ENCODE measurements at regions not wholly inside any gene's neighbourhood (a gene's known extent, or its start where the extent isn't known, plus 50 kb on each side); places are given as distances from the start of the nearest gene placed in this dataset.

DNA sequence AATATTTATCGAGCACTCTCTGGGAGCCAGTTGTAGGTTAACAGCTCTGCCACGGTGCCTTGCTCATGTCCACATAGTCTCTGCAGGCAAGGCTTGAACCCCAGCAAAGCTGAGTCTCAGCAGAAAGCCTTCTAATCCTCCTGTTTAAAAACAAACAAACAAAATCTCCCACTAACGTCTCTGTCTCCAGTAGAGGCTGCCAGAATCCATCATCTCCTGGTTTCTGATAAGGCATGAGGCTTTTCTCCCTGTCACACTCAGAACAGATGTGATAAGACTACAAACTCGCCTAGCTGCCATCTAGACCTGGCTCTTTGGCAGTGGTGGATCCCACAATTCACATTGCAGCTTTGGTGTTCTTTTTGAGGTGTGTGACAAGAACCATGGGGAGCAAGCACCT is 813.2 kb downstream of the AACS start:
- no peak for TF ChIP-seq EGR1 (IDR thresholded peaks at IDR 0.05)
- TF ChIP-seq TAF1 (IDR thresholded peaks at IDR 0.05; ENCODE audit: low read depth), result no peak
- TF ChIP-seq CREB1 (IDR thresholded peaks at IDR 0.05; ENCODE audit: low read depth), result no peak
- TF ChIP-seq CEBPB (IDR thresholded peaks at IDR 0.05), result no peak
- no peak for TF ChIP-seq TEAD4 (IDR thresholded peaks at IDR 0.05)
- TF ChIP-seq, protein P1, sequence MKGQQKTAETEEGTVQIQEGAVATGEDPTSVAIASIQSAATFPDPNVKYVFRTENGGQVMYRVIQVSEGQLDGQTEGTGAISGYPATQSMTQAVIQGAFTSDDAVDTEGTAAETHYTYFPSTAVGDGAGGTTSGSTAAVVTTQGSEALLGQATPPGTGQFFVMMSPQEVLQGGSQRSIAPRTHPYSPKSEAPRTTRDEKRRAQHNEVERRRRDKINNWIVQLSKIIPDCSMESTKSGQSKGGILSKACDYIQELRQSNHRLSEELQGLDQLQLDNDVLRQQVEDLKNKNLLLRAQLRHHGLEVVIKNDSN (IDR thresholded peaks at IDR 0.05), result no peak
- TF ChIP-seq, protein P2, sequence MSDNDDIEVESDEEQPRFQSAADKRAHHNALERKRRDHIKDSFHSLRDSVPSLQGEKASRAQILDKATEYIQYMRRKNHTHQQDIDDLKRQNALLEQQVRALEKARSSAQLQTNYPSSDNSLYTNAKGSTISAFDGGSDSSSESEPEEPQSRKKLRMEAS (IDR thresholded peaks at IDR 0.05), result no peak
- no peak for TF ChIP-seq YY1 (IDR thresholded peaks at IDR 0.05; ENCODE audit: low read depth)

DNA sequence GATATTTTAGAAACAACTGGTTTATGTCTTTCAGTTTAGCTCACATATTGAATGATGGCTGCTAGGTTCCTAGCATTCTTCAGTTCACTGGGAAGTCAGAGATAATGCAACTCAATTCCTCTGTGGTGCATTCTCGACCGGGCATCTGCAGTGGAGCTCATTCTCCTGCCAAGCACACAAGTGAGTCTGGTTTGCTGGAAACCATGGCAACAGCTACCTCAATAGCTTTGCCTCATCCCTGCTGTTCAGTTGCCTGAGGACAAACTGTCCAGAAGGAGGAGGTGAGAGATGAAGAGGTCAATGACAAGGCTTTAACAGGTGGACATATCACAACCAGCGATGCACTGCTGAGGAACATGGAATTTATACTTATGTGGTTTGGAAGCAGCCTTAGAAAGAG is 816.9 kb downstream of the AACS start:
- no peak for TF ChIP-seq CREB1 (IDR thresholded peaks at IDR 0.05; ENCODE audit: low read depth)
- no peak for TF ChIP-seq RAD21 (IDR thresholded peaks at IDR 0.05; ENCODE audit: low read depth)
- TF ChIP-seq, protein P2 (IDR thresholded peaks at IDR 0.05), result no peak
- no peak for TF ChIP-seq NFIC (IDR thresholded peaks at IDR 0.05)
- TF ChIP-seq YY1 (IDR thresholded peaks at IDR 0.05; ENCODE audit: low read depth), result no peak
- TF ChIP-seq, protein P1 (IDR thresholded peaks at IDR 0.05), result no peak
- TF ChIP-seq, protein P3, sequence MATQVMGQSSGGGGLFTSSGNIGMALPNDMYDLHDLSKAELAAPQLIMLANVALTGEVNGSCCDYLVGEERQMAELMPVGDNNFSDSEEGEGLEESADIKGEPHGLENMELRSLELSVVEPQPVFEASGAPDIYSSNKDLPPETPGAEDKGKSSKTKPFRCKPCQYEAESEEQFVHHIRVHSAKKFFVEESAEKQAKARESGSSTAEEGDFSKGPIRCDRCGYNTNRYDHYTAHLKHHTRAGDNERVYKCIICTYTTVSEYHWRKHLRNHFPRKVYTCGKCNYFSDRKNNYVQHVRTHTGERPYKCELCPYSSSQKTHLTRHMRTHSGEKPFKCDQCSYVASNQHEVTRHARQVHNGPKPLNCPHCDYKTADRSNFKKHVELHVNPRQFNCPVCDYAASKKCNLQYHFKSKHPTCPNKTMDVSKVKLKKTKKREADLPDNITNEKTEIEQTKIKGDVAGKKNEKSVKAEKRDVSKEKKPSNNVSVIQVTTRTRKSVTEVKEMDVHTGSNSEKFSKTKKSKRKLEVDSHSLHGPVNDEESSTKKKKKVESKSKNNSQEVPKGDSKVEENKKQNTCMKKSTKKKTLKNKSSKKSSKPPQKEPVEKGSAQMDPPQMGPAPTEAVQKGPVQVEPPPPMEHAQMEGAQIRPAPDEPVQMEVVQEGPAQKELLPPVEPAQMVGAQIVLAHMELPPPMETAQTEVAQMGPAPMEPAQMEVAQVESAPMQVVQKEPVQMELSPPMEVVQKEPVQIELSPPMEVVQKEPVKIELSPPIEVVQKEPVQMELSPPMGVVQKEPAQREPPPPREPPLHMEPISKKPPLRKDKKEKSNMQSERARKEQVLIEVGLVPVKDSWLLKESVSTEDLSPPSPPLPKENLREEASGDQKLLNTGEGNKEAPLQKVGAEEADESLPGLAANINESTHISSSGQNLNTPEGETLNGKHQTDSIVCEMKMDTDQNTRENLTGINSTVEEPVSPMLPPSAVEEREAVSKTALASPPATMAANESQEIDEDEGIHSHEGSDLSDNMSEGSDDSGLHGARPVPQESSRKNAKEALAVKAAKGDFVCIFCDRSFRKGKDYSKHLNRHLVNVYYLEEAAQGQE (IDR thresholded peaks at IDR 0.05; ENCODE audit: low read depth), result no peak
- TF ChIP-seq FOXM1 (IDR thresholded peaks at IDR 0.05; ENCODE audit: borderline replicate concordance, low read depth), result no peak
- TF ChIP-seq TAF1 (IDR thresholded peaks at IDR 0.05; ENCODE audit: low read depth), result no peak
- no peak for TF ChIP-seq TCF12 (IDR thresholded peaks at IDR 0.05; ENCODE audit: low read depth)
- no peak for TF ChIP-seq TEAD4 (IDR thresholded peaks at IDR 0.05)
- no peak for TF ChIP-seq EP300 (IDR thresholded peaks at IDR 0.05; ENCODE audit: borderline replicate concordance)
- no peak for TF ChIP-seq EGR1 (IDR thresholded peaks at IDR 0.05)
- TF ChIP-seq CEBPB (IDR thresholded peaks at IDR 0.05), result no peak
- no peak for TF ChIP-seq ZBTB7A (IDR thresholded peaks at IDR 0.05; ENCODE audit: low read depth)

DNA sequence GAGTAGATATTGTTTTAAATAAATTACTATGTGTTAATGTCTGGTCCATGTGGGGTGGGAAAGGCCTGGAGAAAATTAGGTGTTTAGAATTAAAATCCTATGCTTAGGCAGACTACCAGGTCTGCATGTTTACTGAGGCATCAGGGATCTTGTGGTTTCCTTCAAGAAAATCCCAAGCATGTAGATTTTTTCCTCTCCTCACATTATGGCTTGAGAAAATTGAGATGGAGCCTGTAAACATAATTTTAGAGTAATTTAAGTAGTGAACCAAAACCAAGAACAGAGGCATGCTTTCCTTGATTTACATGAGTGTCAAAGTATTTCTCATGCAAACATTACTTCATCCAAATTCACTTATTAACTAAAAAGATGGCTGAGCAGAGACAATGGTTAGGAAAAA is 823.7 kb downstream of the AACS start:
- TF ChIP-seq NFIC (IDR thresholded peaks at IDR 0.05), result no peak
- TF ChIP-seq TAF1 (IDR thresholded peaks at IDR 0.05; ENCODE audit: low read depth), result no peak
- TF ChIP-seq EGR1 (IDR thresholded peaks at IDR 0.05), result no peak
- TF ChIP-seq EP300 (IDR thresholded peaks at IDR 0.05; ENCODE audit: borderline replicate concordance), result no peak
- TF ChIP-seq, protein P3 (IDR thresholded peaks at IDR 0.05; ENCODE audit: low read depth), result no peak
- no peak for TF ChIP-seq YY1 (IDR thresholded peaks at IDR 0.05; ENCODE audit: low read depth)
- no peak for TF ChIP-seq FOXM1 (IDR thresholded peaks at IDR 0.05; ENCODE audit: borderline replicate concordance, low read depth)
- TF ChIP-seq RAD21 (IDR thresholded peaks at IDR 0.05; ENCODE audit: low read depth), result no peak
- TF ChIP-seq ZBTB7A (IDR thresholded peaks at IDR 0.05; ENCODE audit: low read depth), result no peak
- TF ChIP-seq CEBPB (IDR thresholded peaks at IDR 0.05), result no peak
- TF ChIP-seq, protein P2 (IDR thresholded peaks at IDR 0.05), result no peak
- TF ChIP-seq CREB1 (IDR thresholded peaks at IDR 0.05; ENCODE audit: low read depth), result no peak
- TF ChIP-seq TCF12 (IDR thresholded peaks at IDR 0.05; ENCODE audit: low read depth), result no peak

DNA sequence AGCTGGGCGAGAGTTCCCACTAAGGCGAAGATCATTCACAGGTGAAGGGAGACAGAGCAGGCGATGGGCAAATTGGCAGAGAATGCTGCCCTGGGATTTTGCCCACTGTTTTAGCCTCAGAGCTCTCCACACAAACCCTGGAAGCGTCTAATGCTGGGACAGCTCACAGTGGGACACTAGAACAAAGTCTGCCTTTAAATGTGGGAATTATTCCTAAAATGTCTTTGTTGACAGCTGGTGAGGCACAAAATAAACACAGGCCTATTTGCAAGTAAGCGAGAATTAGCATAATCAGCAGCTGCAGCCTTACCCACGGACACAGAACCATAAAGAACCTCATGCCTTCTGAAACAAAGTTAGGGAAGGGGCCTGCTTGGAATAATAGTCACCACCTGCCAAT is 824.5 kb downstream of the AACS start:
- TF ChIP-seq CEBPB (IDR thresholded peaks at IDR 0.05) (no peak), ZBTB7A (IDR thresholded peaks at IDR 0.05; ENCODE audit: low read depth) (no peak), TAF1 (IDR thresholded peaks at IDR 0.05; ENCODE audit: low read depth) (no peak), CREB1 (IDR thresholded peaks at IDR 0.05; ENCODE audit: low read depth) (no peak), YY1 (IDR thresholded peaks at IDR 0.05; ENCODE audit: low read depth) (no peak), EP300 (IDR thresholded peaks at IDR 0.05; ENCODE audit: borderline replicate concordance) (no peak), TEAD4 (IDR thresholded peaks at IDR 0.05) (no peak)
- TF ChIP-seq, protein P2 (IDR thresholded peaks at IDR 0.05), result no peak

DNA sequence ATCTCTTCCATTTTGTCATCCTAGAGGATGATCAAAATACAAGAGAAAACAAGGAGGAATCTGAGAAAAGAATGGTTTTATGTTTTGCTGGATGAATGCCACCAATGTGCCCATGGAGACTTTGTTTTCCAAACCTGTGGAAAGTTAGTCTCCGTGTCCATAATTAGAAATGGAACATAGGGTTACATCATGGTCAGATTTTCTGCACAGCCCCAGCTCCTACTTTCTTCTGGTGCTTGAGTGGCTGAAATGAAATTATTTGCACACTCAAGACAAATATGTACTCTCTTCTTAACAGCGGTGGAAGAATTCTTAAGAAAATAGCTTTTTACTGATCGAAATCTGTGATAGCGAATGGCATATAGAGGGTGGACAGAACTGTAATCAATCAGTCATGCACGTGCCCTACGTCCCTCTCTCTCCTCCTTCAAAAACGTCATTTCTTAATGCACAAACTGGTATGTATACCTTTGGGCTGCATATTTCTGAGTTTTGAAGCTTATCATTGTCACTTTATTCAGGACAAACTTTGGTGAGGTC is 825.2 kb downstream of the AACS start:
- TF ChIP-seq EP300 (IDR thresholded peaks at IDR 0.05; ENCODE audit: borderline replicate concordance) (no peak), CEBPB (IDR thresholded peaks at IDR 0.05) (no peak), NFIC (IDR thresholded peaks at IDR 0.05) (no peak), RAD21 (IDR thresholded peaks at IDR 0.05; ENCODE audit: low read depth) (no peak), FOXM1 (IDR thresholded peaks at IDR 0.05; ENCODE audit: borderline replicate concordance, low read depth) (no peak), TCF12 (IDR thresholded peaks at IDR 0.05; ENCODE audit: low read depth) (no peak), TEAD4 (IDR thresholded peaks at IDR 0.05) (no peak), YY1 (IDR thresholded peaks at IDR 0.05; ENCODE audit: low read depth) (no peak), TAF1 (IDR thresholded peaks at IDR 0.05; ENCODE audit: low read depth) (no peak), CREB1 (IDR thresholded peaks at IDR 0.05; ENCODE audit: low read depth) (no peak), ZBTB7A (IDR thresholded peaks at IDR 0.05; ENCODE audit: low read depth) (no peak), EGR1 (IDR thresholded peaks at IDR 0.05) (no peak)
- TF ChIP-seq, protein P1 (IDR thresholded peaks at IDR 0.05), result no peak
- TF ChIP-seq, protein P2 (IDR thresholded peaks at IDR 0.05), result no peak
- TF ChIP-seq, protein P3 (IDR thresholded peaks at IDR 0.05; ENCODE audit: low read depth), result no peak
